Esophagus muscularis mucosa (tissue), 4 donors: ENCODE measurements at regions not wholly inside any gene's neighbourhood (a gene's known extent, or its start where the extent isn't known, plus 50 kb on each side); places are given as distances from the start of the nearest gene placed in this dataset.

Experiments
- DNase-seq: peaks from one replicate; pipeline ENCODE4 v3.0.0-alpha.2; 2017; ENCODE audit errors: extremely low spot score
- H3K27ac ChIP-seq, 4 donors: fragments of 200-600 bp; sonication (generic); replicated peaks in 1 of 4; 1 replicate in 3 of 4; 2 replicates in 1 of 4; pipeline ENCODE4 v1.5.1; 2016 to 2019; ENCODE audit warnings: mild to moderate bottlenecking in 1 of 4
- H3K27me3 ChIP-seq, 4 donors: fragments of 200-600 bp; sonication (generic); one replicate each; pipeline versions ENCODE4 v1.5.1 to v1.6.0; 2016 to 2019
- H3K36me3 ChIP-seq, 4 donors: fragments of 200-600 bp; sonication (generic); one replicate each; pipeline ENCODE4 v1.5.1; 2016 to 2019
- H3K4me1 ChIP-seq, 4 donors: fragments of 200-600 bp; sonication (generic); one replicate each; pipeline ENCODE4 v1.5.1; 2016 to 2019
- H3K4me3 ChIP-seq, 4 donors: fragments of 200-600 bp; sonication (generic); 1 replicate in 2 of 4; 2 replicates in 2 of 4; pipeline ENCODE4 v1.5.1; 2016 to 2019; ENCODE audit warnings: mild to moderate bottlenecking in 4 of 4, moderate library complexity in 1 of 4
- H3K9me3 ChIP-seq, 4 donors: fragments of 200-600 bp; sonication (generic); 1 replicate in 3 of 4; 2 replicates in 1 of 4; pipeline ENCODE4 v1.5.1; 2016 to 2019
- EP300 ChIP-seq: sonication (generic); formaldehyde crosslinking; IDR thresholded peaks from one replicate; pipeline ENCODE4 v1.6.1; 2017; ENCODE audit warnings: antibody characterized with exemption
- POLR2A ChIP-seq: fragments of 450-650 bp; IDR thresholded peaks from one replicate; pipeline ENCODE4 v1.6.1; 2017; ENCODE audit warnings: antibody characterized with exemption, moderate library complexity, mild to moderate bottlenecking, low read depth
- POLR2AphosphoS5 ChIP-seq, 2 donors: sonication (generic); formaldehyde crosslinking; IDR thresholded peaks; one replicate each; pipeline ENCODE4 v1.6.1; 2017; ENCODE audit warnings: antibody characterized with exemption in 2 of 2
- WGBS: methylation state at CpG from one replicate; pipeline ENCODE4 v1.1.5; 2018; 5-methylcytosine and 5-hydroxymethylcytosine counted together
- intact Hi-C: fragments of 100-400 bp; cut with DNase I; formaldehyde crosslinking; loops from one replicate; pipeline ENCODE4 v1.15.1; 2023
- TF ChIP-seq, protein P1 (sequence below), 3 experiments: fragments of 200-600 bp in 2 of 3; fragments of 450-650 bp in 1 of 3; sonication (generic) in 2 of 3; IDR thresholded peaks; one replicate each; pipeline ENCODE4 v1.5.1; 2017 to 2019; ENCODE audit warnings: antibody characterized with exemption in 3 of 3, mild to moderate bottlenecking in 2 of 3, moderate library complexity in 1 of 3

DNA sequence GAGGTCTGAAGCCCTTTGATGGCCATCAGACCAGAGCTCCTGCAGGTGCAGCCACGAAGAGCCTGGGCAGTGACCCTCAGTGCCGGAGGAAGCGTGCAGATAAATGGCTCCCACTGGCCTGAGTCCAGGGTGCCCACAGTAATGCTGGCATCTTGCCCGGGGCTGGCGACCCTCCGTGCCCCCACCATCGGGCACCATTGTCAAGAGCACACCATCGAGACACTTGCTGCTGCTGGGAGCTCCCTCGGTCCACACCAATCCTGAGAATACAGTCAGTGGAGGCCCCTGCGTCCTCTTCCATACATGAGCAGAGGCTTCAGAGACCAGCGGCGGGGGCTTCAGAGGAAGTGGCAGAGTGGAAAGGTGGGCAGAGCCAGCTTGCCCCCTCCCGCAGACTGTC, 1448.3 kb downstream of the BRD1 start:
- H3K36me3 ChIP-seq: no peaks in the 10 kb centered on the region
- DNase-seq: no peak
- intact Hi-C loops: no loop called here
- no peak overlapping the region for H3K4me3 ChIP-seq
- peaks cover 0 to 48% (median 0%) of the 10 kb centered on the region in 4 donors for H3K27me3 ChIP-seq
- H3K4me1 ChIP-seq: no peaks in the 10 kb centered on the region
- no peak overlapping the region for H3K27ac ChIP-seq
- WGBS: 80% methylated on average over 9 of the region's 13 CpGs
- peaks cover 0 to 11% (median 9%) of the 10 kb centered on the region in 4 donors for H3K9me3 ChIP-seq
- TF ChIP-seq POLR2A (no peak), EP300 (no peak), POLR2AphosphoS5 (IDR thresholded peaks at IDR 0.05) (no peak)
- TF ChIP-seq, protein P1, sequence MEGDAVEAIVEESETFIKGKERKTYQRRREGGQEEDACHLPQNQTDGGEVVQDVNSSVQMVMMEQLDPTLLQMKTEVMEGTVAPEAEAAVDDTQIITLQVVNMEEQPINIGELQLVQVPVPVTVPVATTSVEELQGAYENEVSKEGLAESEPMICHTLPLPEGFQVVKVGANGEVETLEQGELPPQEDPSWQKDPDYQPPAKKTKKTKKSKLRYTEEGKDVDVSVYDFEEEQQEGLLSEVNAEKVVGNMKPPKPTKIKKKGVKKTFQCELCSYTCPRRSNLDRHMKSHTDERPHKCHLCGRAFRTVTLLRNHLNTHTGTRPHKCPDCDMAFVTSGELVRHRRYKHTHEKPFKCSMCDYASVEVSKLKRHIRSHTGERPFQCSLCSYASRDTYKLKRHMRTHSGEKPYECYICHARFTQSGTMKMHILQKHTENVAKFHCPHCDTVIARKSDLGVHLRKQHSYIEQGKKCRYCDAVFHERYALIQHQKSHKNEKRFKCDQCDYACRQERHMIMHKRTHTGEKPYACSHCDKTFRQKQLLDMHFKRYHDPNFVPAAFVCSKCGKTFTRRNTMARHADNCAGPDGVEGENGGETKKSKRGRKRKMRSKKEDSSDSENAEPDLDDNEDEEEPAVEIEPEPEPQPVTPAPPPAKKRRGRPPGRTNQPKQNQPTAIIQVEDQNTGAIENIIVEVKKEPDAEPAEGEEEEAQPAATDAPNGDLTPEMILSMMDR (IDR thresholded peaks at IDR 0.05): no peak

DNA sequence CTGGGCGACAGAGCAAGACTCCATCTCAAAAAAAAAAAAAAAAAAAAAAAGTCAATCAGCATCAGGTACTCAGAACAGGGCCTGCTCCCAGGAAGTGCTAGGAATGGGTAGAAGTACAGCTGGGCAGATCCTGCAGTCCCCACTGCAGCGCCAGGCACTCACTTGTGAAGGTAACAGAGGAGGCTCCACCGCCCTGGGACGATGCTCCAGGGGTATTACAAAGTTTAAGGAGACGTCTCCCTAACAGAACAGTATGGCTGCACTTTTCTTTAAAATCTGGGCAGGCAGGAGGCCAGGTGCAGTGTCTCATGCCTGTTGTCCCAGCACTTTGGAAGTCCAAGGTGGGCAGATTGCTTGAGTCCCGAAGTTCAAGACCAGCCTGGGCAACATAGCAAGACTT, 1449.0 kb downstream of the BRD1 start:
- peaks cover 0 to 7% (median 4%) of the 10 kb centered on the region in 4 donors for H3K9me3 ChIP-seq
- no peaks in the 10 kb centered on the region for H3K4me1 ChIP-seq
- no peak overlapping the region for H3K4me3 ChIP-seq
- intact Hi-C loops: no loop called here
- DNase-seq: no peak
- WGBS: 87% methylated on average over 6 of the region's 6 CpGs
- peaks cover 0 to 51% (median 0%) of the 10 kb centered on the region in 4 donors for H3K27me3 ChIP-seq
- H3K27ac ChIP-seq: no peak overlapping the region
- no peak for TF ChIP-seq EP300
- TF ChIP-seq POLR2A: no peak
- TF ChIP-seq POLR2AphosphoS5 (IDR thresholded peaks at IDR 0.05): no peak
- TF ChIP-seq, protein P1 (IDR thresholded peaks at IDR 0.05): no peak
- H3K36me3 ChIP-seq: no peaks in the 10 kb centered on the region

DNA sequence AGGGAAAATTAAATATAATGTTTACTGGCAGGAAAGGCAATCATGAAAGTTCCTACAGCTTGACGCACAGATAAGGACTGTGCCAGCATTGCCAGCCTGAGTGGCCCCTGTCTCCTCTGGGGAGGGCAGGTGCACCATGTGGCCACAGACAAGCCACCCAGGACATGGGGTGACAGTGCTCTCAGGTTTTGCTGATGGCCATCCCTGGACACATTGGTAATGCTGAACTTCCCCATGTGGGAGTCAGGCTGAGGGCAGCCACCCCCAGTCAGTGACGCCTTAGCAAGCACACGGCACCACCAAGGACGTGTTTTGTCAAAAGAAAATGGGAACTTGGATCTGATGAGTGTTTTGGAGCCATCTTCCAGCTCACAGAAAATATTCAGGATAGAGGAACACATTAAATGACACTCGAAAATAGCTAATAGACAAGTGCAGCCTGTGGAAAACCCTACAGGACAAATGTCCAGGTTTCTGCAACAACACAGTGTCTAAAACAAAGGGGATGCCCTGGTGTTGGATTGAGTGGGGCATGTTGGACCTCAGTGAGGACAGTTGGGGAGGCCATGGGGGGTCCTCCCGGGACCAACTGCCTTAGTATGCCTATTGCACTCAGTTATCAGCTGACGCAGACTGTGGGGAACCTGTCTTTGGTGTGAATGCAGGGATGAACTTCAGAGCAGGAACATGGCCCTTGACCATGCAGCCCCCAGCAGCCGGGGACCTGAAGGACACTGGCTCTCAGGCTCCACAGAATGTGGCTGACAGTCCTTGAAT, 1450.5 kb downstream of the BRD1 start:
- no peak for DNase-seq

DNA sequence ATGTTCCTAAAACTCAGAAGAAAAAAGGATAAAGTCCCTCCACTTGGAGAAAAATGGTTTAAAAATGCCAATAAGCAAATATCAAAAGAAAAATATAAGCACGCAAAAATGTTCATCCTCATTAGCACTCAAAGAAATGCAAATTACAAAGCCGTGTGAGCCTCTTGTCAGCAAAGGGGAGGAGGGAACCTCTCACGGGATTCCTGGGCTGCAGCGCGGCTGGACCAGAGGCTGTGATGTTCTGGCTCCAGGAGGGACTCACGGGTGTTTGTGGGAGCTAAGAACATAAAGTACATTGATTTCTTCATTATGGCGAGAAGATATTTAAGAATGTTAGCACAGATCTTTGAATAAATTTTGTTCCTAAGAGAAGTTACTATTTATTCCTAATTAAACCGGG, 1451.2 kb downstream of the BRD1 start:
- intact Hi-C loops: no loop called here
- no peak overlapping the region for H3K4me3 ChIP-seq
- WGBS: 31% methylated on average over 8 of the region's 8 CpGs

More for the DNA sequence above, 1450.5 kb downstream of the BRD1 start:
- Histone ChIP-seq H3K27ac (no peak overlapping the region), H3K4me3 (no peak overlapping the region), H3K4me1 (no peaks in the 10 kb centered on the region), H3K9me3 (peaks cover 0 to 1% (median 0%) of the 10 kb centered on the region in 4 donors), H3K27me3 (peaks cover 0 to 62% (median 0%) of the 10 kb centered on the region in 4 donors), H3K36me3 (no peaks in the 10 kb centered on the region)
- 81% methylated on average over 6 of the region's 8 CpGs for WGBS
- intact Hi-C loops: no loop called here
- TF ChIP-seq POLR2AphosphoS5 (IDR thresholded peaks at IDR 0.05): no peak

DNA sequence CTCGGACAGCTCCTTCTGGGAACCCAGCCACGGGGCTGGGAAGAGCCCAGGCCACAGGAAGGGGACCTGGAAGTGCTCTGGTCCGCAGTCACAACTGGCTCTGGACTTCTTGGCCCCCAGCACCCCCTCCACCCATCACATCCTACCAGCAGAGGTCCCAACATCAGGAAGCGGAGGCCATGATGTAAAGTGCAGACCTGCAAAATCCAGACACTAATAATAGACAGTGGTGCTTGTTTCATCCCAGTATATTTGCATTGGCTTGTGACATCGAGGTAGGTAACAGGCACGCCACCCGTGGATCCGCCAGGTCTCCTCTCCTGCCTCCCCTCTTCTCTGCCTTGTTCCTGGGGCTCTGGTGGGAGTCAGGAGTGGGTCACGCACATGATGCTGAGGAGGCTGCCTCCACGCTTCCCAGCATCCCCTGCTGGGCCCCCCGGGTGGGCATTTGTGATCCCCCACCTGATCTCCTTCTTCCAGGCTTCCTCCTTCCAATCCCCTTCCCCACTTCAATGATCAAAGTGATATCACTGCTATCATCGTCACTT, 1454.0 kb downstream of the BRD1 start:
- Histone ChIP-seq H3K27ac (no peak overlapping the region), H3K9me3 (no peaks in the 10 kb centered on the region), H3K36me3 (no peaks in the 10 kb centered on the region), H3K4me3 (no peak overlapping the region), H3K27me3 (peaks cover 0 to 41% (median 0%) of the 10 kb centered on the region in 4 donors), H3K4me1 (peaks cover 0 to 16% (median 11%) of the 10 kb centered on the region in 4 donors)
- TF ChIP-seq POLR2A (no peak), EP300 (no peak), POLR2AphosphoS5 (IDR thresholded peaks at IDR 0.05) (no peak)
- TF ChIP-seq, protein P1 (IDR thresholded peaks at IDR 0.05): no peak
- no peak for DNase-seq
- intact Hi-C loops: no loop called here
- WGBS: 90% methylated on average over 12 of the region's 12 CpGs

More for the DNA sequence above, 1451.2 kb downstream of the BRD1 start:
- no peak overlapping the region for H3K27ac ChIP-seq
- no peak for DNase-seq
- no peaks in the 10 kb centered on the region for H3K36me3 ChIP-seq
- H3K27me3 ChIP-seq: peaks cover 0 to 64% (median 0%) of the 10 kb centered on the region in 4 donors
- no peak for TF ChIP-seq EP300
- TF ChIP-seq POLR2A: no peak
- TF ChIP-seq, protein P1 (IDR thresholded peaks at IDR 0.05): no peak
- TF ChIP-seq POLR2AphosphoS5 (IDR thresholded peaks at IDR 0.05): no peak
- H3K9me3 ChIP-seq: no peaks in the 10 kb centered on the region
- no peaks in the 10 kb centered on the region for H3K4me1 ChIP-seq
